Neural crest cell (in vitro differentiated cells): ENCODE measurements at regions not wholly inside any gene's neighbourhood (a gene's known extent, or its start where the extent isn't known, plus 50 kb on each side); places are given as distances from the start of the nearest gene placed in this dataset.

ENCODE experiments used
- DNase-seq: peaks from one replicate; pipeline ENCODE4 v3.0.0; 2021; ENCODE audit warnings: low read depth, mixed read lengths, low spot score
- H3K27ac Mint-ChIP-seq: one replicate; pipeline ENCODE4 v1.8.0; 2021; ENCODE audit warnings: mild to moderate bottlenecking, mixed read lengths; ENCODE audit not compliant: unreplicated experiment
- H3K27me3 Mint-ChIP-seq: 2 replicates; pipeline ENCODE4 v1.8.0; 2021; ENCODE audit warnings: low read depth, mild to moderate bottlenecking, mixed read lengths
- H3K36me3 Mint-ChIP-seq: 2 replicates; pipeline ENCODE4 v1.8.0; 2021; ENCODE audit warnings: low read depth, mild to moderate bottlenecking, mixed read lengths
- H3K4me1 Mint-ChIP-seq: 2 replicates; pipeline ENCODE4 v1.8.0; 2021; ENCODE audit warnings: mixed read lengths
- H3K4me3 Mint-ChIP-seq: one replicate; pipeline ENCODE4 v1.8.0; 2021; ENCODE audit warnings: mild to moderate bottlenecking, mixed read lengths
- H3K9me3 Mint-ChIP-seq: 2 replicates; pipeline ENCODE4 v1.8.0; 2021; ENCODE audit warnings: mixed read lengths
- TF ChIP-seq, protein P1 (sequence below): fragments of 200-600 bp; sonication (generic); conservative IDR thresholded peaks from 2 replicates; pipeline ENCODE4 v1.5.0; 2021; ENCODE audit warnings: antibody characterized with exemption, mild to moderate bottlenecking

DNA sequence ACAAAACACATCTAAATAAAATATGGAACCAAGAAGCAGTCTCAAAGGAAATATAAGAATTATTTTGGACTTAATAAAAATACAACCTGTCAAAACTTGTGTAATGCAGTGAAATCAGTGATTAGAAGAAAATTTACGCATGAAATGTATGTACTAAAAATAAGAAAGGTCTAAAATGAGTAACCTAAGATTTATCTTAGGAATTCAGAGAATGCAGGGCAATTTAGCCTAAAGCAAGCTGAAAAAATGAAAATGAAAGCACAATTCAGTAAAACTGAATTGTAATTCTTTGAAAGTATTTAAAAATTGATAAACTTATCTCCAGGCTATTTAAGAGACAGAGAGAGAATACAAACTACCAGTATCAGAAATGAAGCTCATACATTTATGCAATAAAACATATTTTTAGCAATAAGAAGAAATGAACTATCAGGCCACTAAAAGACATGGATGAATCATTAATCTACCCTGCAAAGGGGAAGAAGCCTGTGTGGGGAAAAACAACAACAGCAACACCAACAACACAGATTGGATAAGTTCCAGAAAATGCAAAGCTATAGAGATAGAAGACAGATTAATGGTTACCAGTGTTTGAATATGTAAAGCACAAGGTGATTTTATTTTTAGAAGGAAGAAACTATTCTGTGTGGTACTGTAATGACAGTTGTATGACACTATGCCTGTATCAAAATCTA, 442.0 kb upstream of the ADGRL3 start:
- Mint-ChIP-seq H3K4me3 (no peak overlapping the region), H3K9me3 (peaks cover 11% of the 10 kb centered on the region), H3K27ac (no peak overlapping the region), H3K36me3 (peaks cover 3% of the 10 kb centered on the region), H3K4me1 (no peaks in the 10 kb centered on the region), H3K27me3 (no peaks in the 10 kb centered on the region)
- DNase-seq, result no peak
- TF ChIP-seq, protein P1, sequence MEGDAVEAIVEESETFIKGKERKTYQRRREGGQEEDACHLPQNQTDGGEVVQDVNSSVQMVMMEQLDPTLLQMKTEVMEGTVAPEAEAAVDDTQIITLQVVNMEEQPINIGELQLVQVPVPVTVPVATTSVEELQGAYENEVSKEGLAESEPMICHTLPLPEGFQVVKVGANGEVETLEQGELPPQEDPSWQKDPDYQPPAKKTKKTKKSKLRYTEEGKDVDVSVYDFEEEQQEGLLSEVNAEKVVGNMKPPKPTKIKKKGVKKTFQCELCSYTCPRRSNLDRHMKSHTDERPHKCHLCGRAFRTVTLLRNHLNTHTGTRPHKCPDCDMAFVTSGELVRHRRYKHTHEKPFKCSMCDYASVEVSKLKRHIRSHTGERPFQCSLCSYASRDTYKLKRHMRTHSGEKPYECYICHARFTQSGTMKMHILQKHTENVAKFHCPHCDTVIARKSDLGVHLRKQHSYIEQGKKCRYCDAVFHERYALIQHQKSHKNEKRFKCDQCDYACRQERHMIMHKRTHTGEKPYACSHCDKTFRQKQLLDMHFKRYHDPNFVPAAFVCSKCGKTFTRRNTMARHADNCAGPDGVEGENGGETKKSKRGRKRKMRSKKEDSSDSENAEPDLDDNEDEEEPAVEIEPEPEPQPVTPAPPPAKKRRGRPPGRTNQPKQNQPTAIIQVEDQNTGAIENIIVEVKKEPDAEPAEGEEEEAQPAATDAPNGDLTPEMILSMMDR, result no peak

DNA sequence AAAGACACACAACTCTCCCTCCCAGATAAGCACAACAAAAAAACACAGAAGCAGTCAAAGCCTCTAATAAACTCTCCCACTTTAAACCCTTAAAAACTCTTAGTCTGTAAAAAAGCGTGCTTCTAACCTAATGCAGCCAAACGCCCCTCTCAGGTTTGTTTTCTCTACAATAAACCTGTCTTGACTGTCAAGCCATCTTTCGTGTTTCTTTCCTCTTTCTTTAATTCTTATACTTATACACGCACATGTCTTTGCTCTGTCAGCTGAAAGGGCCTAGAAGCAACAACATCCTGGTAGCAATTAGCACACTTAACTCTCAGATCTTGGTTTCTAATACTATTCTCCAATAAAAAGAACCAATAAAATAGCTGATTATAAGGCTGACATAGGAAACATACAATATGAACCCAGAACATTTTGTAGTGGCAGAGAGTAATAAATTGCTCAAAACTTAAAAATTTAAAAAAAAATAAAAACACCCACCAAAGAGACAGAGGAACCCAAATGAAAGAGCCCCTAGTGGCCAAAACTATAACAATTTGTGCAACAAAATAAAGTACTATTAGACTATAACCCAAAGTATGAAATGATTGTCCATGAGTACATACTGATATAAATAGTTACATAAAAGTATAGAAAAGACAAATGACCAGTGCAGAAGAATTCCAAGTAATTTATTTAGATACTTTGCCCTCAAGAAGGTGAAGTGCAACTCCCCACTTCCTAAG, 440.4 kb upstream of the ADGRL3 start:
- DNase-seq, result no peak
- TF ChIP-seq, protein P1, result peak; percentile 51
- Mint-ChIP-seq H3K9me3 (peaks cover 11% of the 10 kb centered on the region), H3K27me3 (no peaks in the 10 kb centered on the region), H3K4me3 (no peak overlapping the region), H3K4me1 (no peaks in the 10 kb centered on the region), H3K27ac (no peak overlapping the region), H3K36me3 (peaks cover 3% of the 10 kb centered on the region)

DNA sequence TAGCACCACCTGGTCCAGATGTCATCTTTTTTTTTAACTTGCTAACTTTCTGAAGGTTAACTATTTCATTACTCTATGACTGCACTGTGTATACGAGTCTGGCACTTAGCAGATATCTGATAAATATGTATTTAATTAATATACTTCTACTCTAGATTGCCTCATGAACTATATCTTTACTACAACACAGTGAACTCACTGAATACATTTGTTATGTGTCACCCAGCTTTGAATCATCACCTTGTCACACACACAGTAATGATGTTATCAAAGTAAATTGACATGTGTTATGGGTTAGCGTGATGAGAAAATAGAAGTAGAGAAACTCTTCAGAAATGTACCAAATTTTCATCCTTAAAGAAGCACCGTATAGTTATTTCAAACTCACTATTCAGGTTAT, 419.3 kb upstream of the ADGRL3 start:
- Mint-ChIP-seq H3K27me3 (no peaks in the 10 kb centered on the region), H3K9me3 (no peaks in the 10 kb centered on the region)
- TF ChIP-seq, protein P1, result no peak

DNA sequence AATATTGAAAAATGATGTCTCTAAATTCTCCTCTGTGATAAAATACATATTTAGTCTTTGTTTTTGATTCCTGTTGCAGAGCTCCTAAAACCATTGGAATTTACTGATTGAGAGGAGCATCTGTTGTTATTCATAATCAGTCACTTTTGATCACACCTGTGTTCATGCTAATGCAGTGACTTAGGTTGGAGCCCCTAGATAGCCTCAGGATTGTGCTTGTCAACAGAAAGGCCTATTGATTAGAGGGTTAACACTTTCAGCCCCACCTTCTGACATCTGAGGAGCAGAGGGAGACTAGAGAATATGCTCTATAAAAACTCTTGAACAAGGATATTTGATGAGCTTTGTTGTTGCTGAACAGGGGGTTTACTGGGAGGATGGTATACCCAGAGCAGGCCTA, 409.5 kb upstream of the ADGRL3 start:
- H3K4me3 Mint-ChIP-seq, result no peak overlapping the region
- no peaks in the 10 kb centered on the region for H3K36me3 Mint-ChIP-seq
- H3K9me3 Mint-ChIP-seq, result no peaks in the 10 kb centered on the region
- no peaks in the 10 kb centered on the region for H3K4me1 Mint-ChIP-seq
- TF ChIP-seq, protein P1, result no peak
- H3K27me3 Mint-ChIP-seq, result no peaks in the 10 kb centered on the region
- DNase-seq, result no peak
- no peak overlapping the region for H3K27ac Mint-ChIP-seq

More for the DNA sequence above, 419.3 kb upstream of the ADGRL3 start:
- no peaks in the 10 kb centered on the region for H3K36me3 Mint-ChIP-seq
- DNase-seq, result no peak
- H3K4me3 Mint-ChIP-seq, result no peak overlapping the region
- no peaks in the 10 kb centered on the region for H3K4me1 Mint-ChIP-seq
- no peak overlapping the region for H3K27ac Mint-ChIP-seq

DNA sequence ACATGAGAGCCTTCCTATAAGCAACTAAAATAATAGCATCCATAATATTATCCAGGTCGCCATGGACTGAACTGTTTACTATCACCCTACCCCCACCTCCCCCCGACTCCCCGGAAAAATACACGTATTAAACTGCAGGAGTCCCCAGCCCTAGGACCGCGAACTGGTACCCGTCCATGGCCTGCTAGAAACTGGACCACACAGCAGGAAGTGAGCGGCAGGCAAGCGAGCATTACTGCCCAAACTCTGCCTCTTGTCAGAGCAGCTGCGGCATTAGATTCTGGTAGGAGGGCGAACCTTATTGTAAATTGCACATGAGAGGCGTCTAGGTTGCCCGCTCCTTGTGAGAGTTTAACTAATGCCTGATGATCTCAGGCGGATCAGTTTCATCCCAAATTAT, 405.8 kb upstream of the ADGRL3 start:
- H3K27ac Mint-ChIP-seq, result no peak overlapping the region
- no peak overlapping the region for H3K4me3 Mint-ChIP-seq
- no peaks in the 10 kb centered on the region for H3K27me3 Mint-ChIP-seq
- no peaks in the 10 kb centered on the region for H3K9me3 Mint-ChIP-seq
- TF ChIP-seq, protein P1, result no peak
- no peaks in the 10 kb centered on the region for H3K4me1 Mint-ChIP-seq
- H3K36me3 Mint-ChIP-seq, result no peaks in the 10 kb centered on the region
- no peak for DNase-seq
